HG03196 (cell line): ENCODE measurements at regions not wholly inside any gene's neighbourhood (a gene's known extent, or its start where the extent isn't known, plus 50 kb on each side); places are given as distances from the start of the nearest gene placed in this dataset.
"Not testable (repeated sequence)": the region's sequence is repeated elsewhere in the genome, so short reads cannot be mapped to it uniquely, and the experiment has no call there.

ENCODE experiments used
- ATAC-seq: cut with Tn5 transposase; IDR thresholded peaks from one replicate; pipeline ENCODE4 v1.9.1; 2021; ENCODE audit not compliant: unreplicated experiment

DNA sequence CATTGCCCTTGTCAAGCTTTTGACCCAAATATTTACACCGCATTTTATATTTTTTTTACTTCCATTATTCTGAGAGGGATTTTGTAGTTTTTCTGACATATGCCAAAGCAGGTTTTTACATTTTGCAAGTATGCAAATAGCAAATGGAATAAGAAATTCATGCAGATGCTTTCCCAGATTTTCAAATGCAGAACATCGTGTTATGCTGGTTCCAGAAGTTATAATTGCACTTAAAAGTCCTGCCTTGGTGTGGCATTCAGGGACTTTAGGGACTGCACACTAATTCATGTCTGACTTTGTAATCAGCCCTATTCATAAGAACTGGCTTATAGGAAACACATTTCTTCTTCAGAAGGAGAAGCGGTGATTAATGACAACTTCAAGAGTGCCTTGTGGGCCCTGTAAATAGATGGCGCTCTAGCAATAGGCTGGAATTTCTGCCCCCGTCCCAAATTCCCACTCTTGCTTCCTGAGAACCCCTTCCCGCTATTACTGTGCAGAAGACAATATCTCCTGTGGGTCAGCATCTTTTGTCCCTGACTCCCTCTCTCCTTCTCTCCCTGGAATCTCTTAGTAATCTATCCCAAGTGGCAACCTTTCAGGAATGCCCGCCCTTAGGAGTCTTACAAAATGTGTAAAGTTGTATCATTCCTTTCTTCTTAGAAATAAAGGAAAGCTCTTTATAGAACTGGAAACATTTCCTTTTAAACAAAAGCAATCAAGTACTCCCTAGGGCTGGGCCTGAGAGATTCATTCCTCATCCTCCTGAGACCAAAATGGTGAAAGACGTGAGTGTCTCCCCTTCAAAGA lies 264.0 kb downstream of the INHBA start:
- ATAC-seq, result no peak

DNA sequence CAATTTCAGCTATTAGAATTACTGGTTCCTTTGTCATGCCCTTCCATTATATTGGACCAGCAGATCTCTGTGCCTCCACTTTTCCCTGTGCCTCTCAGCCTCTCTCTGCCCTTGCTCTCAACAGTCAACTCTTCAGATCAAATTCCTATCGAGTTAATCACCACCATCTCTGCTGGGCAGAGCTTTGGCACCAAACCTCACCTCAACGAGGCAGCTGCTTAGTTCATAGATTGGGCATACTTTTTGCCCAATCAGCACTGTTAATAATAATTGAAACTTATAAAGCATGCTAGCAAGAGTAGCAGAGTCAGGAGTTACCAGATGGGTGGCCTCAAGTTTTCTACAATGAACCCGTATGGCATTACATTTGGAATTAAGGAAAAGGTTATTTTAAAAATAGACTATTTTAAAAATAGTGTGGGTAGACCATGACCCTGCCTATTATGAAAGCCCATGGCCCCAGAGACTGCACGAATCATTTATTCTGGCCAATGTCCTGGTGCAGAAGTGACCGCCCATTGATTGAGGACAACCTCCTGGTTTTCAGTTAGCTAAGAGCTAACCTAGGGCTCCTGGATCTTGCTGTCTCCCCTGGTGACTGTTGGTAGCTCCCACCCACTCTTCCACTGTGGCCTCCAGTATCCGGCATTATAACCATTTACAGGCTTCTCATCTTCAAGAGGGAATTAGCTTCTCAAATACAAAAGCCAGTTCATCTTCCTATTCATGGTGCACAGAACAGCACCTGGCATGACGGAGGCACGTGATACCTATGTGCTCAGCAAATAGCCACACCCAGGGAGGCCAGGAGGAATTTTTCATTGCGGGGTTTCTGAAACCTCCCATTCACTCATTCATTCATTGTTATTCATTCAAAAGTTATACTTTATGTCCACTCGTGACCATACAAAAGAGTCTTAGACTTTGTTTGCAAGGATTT lies 265.4 kb downstream of the INHBA start:
- ATAC-seq, result no peak

DNA sequence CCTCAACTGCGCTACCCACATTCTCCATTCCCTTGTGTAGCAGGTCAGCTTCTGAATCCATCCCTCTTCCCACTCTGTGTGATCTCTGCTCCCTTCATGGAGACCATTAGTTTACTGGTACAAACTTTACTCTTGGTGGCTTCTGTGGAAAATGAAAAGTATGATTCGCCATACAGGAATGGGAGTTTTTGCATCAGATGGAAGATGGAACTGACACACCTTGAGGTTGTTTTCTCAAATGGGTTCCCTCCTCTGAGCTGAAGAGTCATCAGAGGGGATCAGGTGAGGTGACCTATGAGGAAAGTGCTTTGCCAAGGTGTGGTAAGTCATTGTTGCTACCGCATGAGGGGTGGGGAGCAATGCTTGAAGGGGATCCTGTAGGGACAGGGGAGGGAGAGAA lies 266.8 kb downstream of the INHBA start:
- no peak for ATAC-seq

DNA sequence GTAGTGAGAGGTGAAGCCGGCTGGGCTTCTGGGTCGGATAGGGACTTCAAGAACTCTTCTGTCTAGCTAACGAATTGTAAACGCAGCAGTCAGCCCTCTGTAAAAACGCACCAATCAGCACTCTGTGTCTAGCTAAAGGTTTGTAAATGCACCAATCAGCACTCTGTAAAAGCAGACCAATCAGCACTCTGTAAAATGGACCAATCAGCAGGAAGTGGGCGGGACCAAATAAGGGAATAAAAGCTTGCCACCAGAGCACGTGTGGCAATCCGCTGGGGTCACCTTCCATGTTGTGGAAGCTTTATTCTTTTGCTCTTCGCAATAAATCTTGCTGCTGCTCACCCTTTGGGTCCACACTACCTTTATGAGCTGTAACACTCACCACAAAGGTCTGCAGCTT lies 267.9 kb downstream of the INHBA start:
- not testable (repeated sequence) for ATAC-seq

DNA sequence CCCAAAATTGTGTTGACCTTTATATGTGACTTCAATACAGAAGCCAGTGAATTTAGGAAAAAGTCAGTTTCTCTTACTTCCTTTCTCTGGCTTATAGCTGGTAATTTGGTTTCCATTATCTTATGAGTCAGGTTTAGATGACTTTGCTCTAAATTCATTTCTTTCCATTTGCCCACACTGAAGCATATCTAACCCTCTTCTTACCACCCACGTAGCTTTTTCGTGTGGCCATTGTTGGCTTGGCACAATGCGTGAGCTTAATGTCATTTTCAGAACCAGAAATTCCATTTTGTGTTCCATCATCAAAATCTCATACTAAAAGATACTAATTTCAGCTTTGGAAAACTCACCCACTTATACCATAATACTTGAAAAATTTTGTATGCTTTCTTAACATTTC lies 271.2 kb downstream of the INHBA start:
- no peak for ATAC-seq

DNA sequence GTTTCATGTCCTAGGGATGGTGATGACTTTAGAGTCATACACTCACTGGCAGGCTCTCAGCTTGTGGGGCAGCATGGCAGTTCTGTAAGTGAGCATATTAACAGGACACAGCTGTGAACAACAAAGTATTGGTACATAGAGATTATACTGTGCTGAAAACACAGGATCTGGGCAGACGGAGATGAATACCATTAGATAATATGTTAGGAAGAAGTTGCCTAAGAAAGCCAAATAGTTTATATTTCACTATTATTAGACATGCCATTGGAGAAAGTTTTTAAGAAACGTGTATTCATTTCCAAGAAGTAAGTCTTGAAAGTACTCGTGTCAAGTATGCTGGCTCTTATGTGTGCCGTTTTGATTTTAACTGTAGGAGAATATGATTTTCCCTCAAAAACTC lies 274.5 kb downstream of the INHBA start:
- ATAC-seq, result no peak

DNA sequence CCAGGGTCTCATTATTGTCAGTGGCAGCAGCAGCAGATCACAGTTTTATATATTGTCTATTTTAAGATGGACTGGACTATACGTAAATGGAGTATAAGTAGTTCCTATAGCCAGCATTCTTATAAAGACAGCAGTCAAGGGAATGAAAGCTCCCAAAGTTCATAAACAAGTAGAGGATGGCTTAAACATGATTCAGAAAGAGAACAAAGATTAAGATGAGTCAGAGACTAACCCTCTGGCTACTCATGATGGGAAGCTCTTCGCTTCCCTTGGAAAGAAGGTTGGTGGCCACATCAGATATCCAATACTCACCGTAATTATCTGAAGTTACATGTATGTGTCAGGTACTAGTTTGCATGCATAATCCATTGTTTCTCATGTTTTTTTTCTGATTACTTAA lies 277.0 kb downstream of the INHBA start:
- ATAC-seq, result no peak

DNA sequence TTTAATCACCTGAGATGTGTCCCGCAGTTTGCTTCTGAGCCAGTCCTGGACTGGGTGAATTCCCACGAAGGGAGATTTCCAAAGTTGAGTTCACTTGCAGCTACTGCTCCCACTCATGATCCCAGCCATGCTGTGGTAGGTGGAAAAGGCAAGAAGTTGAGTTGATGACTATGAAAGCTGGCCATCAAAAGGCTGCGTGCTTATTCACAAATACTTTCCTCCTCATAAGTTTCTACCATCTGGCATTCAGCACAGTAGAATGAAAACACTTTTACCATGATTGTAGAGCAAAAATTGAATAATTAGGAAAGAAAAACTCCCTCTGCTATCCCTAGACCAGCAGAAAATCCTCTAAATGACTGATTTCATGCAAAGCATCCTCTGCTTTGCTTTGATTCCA lies 281.8 kb downstream of the INHBA start:
- ATAC-seq, result no peak

DNA sequence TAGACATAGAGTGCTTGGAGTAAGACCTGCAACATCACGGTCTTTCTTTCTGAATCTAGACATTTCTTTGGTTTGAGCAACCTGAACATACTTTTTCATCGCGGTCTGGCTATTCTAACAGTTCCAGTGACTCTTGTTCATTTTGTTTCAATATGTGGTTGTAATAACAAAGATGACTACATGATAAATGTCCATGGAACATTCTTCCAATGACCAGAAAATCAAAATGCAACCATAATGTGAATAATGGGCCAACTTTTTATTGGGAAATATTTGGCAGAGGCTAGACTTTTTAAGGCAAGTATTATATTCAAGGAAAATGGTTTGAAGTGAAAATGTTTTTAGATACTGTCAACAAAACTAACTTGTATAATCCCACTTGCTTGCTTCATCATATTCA lies 282.5 kb downstream of the INHBA start:
- no peak for ATAC-seq

DNA sequence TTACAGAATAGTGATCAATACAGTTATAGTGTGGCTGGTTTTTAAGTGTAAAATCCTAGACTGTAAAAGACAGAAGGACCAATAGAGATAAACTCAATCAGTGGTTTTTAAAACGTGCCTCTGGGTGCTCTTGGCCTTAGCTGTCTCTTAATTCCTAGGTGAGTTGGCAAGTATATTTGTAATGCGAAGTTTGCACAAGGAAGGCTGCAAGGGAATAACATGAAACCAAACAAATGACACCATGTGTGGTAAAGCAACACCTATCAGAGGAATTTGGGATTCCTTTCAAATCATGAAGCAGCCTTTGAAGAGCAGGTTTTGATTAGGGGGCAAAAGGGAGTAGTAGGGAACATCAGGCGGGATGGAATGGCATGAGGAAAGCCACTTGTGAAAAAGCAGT lies 284.6 kb downstream of the INHBA start:
- no peak for ATAC-seq

DNA sequence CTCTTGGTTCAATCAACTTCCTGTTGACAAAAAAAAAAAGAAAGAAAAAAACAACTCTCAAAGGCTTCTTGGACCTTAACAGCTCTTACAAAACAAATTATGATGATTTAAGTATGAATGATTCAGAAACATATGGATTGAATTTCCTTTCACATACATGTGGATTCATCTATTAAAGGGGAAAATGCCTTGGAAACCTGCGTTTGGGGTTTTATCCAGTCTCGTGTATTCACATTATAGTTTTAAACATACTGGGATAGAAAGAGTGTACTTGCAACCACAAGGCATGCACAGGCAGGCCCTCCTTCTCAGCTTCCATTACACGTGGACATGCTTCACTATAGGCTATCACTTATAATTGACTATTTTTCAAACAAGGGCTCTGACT lies 286.7 kb downstream of the INHBA start:
- ATAC-seq, result no peak

DNA sequence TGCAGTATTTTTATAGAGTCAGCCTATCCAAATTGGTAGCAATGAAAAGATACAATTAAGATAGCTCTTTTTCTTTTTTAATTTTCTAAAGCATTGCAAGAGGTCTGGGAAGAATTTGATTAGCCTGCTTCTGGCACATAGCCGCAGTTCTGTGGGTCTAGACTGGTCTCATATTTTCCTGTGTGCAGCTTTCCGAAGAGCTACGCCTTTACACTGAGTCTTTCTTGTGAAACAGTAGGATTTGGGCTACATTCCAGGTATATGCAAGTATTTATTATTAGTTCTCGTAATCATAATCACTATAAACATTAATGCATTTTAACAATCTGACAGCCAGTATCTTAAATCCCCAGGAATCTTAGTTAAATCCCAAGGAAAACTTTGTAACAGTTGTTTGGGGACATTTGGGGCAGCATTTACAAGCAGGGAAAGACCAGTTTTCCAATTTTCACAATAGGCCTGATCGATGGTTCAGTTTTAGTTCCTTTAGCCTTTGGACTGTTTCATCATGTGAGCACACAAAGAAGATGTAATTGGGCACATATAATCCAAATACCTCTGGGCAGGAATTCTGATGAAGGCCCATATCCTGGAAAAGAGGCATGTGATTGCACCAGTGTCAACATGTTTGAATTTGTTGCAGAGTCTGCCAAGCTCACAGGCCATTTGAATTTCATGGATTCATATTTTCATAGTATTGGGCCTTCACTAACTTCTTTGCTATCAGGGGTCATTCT lies 287.3 kb downstream of the INHBA start:
- ATAC-seq, result no peak

DNA sequence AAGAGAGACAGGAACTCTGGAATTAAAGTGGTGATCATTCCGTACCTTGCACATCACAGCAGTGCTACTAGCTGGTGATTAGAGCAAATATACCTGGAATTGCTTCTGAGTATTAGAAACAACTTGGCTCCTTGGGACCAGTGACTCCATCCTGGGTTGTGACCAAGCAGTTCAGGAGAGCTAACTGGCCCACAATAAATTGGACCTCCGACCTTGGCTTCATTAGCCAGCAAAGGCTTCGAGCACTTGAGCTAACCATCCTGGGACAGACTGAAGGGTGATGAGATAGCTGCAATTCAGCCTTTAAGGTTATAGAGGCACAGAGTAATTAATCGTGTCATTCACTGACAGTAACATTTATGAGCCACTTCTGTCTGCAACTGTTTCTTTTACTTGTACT lies 287.8 kb downstream of the INHBA start:
- no peak for ATAC-seq

DNA sequence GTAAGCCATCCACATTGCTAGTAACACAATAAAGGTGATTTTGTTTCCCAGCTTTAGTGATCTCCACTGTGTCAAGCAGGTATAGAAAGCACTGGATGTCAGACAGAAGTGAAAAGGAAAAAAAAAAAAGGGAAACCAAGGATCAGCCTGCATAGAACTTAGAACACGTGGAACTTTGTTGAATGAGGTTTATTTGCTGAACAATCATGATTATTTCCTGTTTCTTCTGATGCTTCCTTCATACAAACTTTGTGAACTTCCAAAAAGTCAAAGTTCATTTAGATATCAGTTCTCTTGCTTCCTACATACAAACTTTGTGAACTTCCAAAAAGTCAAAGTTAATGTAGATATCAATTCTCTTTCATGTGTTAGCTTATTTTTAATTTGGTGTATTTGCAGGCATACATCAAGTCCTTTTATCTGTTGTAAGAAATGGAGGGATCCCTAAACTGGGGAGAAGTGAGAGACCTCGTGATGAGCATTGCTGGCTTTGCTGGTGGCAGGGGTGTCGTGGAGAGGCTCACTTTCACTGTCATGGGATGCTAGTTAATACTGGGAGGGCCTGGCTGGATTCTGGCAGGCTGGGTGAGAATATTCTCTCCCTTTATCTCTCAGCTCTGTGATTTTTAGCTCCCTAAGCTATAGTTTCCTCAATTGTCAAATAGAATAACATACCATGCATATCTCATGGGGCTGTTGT lies 298.4 kb downstream of the INHBA start:
- no peak for ATAC-seq

DNA sequence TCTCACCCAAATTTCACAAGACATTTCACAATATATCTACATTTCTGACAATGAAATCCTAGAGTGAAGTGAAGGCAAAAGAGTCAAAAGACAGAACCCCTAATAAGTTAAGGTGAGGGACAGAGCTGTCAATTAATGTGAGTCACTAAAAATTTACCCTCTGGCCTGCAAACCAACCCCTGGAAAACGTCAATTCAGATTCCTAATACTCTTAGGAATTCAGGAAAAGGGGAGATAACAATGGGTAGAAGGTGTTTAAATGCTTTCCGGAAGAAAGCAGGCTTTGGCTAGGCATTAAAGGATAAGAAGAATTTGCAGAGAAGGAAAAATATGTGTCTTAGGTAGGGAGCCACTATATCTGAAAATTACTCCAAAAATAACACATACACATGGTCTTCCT lies 299.6 kb downstream of the INHBA start:
- no peak for ATAC-seq

DNA sequence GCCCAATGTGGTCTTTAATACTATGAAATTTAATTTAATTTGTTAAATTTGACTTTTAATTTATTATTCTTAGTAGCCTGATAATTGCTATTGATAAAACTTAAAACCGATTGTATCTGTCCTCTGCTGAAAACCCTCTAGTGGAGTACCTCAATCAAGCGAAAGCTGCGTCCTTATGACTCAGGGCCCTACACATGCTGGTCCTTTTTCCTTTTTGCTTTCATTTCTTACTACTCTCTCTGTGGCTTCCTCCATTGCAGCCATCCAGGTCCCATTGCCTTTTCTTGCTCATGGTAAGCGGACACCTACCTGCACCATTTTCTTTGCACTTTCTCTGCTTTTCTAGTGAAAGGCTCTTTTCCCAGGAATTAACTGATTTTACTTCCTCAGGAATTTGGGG lies 301.1 kb downstream of the INHBA start:
- ATAC-seq, result no peak

DNA sequence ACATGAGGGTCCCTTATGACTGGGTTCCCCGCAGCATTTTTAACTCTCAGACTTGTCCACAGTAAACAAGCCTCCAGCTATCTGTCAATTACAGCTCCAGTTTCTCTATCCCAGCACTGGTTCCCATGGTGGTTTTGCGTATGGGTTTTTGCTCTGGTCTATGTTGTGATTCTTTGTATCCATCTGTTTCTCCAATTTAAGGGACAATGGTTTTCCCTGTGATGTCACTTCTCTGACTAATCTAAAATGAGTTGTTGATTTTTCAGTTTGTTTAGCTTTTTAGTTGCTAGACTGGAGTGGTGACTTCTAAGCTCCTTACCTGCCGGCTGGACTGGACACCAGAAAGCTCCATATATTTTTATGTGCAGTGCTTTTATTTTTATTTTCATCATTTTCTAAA lies 303.7 kb downstream of the INHBA start:
- ATAC-seq, result no peak

DNA sequence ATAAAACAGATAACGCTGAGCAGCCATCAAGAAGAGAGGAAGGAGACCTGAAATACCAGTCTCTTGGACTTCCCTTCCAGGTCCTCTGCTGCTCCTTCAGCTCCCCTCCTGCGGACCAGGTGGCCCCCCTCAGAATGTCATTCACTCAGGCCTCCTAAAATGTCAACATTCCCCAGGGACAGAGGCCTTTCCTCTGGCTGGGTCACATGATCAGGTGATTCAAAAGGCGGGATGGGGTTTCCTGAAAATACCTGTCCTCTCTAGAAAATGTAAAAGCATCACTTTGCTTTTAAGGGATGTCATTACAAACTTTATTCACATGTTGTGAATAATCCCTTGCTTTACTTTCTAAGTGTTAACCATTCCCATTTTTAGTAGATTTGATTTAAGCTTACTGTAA lies 311.1 kb downstream of the INHBA start:
- ATAC-seq, result no peak

DNA sequence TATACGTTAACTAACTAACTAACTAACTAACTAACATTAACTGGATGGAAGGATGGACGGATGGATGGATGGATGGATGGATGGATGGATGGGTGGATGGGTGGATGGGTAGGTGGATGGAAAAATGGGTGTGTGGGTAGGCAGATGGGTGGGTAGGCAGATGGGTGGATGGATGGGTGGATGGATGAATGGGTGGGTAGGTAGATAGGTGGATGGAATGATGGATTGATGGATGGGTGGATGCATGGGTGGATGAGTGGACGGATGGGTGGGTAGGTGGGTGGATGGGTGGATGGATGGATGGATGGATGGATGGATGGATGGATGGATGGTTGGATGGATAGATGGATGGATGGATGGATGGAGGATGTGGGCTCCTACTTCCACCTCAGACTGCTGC lies 314.0 kb downstream of the INHBA start:
- ATAC-seq, result not testable (repeated sequence)

DNA sequence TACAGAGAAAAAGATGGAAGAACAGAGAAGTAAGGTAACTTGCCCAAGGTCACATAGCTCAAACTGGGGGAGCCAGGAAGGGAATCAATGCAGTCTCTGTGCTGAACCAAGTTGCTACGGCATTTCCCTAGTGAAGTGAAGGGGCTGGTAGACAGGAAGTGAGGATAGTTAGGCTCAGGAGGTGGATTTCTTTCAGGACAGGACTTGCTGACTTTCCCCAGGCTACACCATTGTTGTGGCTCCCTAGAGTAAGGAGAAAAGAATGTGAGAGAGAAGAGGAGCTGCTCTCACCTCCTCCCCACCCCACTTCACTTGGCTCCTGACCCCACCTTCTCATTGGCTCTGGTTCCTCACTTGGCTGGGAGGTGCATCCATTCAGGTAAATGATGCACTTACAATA lies 316.9 kb downstream of the INHBA start:
- no peak for ATAC-seq

DNA sequence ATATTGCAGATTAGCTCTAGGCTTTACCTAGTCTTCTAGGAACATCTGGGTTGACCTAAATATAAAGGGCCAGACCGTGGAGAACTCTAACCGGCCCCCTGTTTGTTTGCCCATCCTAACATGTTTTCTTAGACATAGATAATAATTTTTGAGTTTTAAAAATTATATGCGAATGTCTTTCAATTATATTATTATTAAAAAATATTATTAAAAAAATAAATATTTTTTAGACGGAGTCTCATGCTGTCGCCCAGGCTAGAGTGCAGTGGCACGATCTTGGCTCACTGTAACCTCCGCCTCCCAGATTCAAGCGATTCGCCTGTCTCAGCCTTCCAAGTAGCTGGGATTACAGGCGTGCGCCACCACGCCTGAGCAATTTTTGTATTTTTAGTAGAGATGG lies 318.5 kb downstream of the INHBA start:
- no peak for ATAC-seq
